A549 (cell line): ENCODE measurements at regions not wholly inside any gene's neighbourhood (a gene's known extent, or its start where the extent isn't known, plus 50 kb on each side); places are given as distances from the start of the nearest gene placed in this dataset.

Source experiments
- CBX8 ChIP-seq: fragments of 200-600 bp; sonication (generic); IDR thresholded peaks from 2 replicates; pipeline ENCODE4 v1.6.1; 2016
- CHD4 ChIP-seq: fragments of 200-600 bp; sonication (generic); IDR thresholded peaks from 2 replicates; pipeline ENCODE4 v1.6.1; 2016; ENCODE audit warnings: antibody characterized with exemption, mild to moderate bottlenecking, borderline replicate concordance
- EHF ChIP-seq: fragments of 250-450 bp; sonication (Bioruptor Pico); IDR thresholded peaks from 2 replicates; pipeline ENCODE4 v1.5.0; 2020; ENCODE audit warnings: mild to moderate bottlenecking
- EP300 ChIP-seq, 2 experiments: fragments of >200 bp; sonication (Bioruptor Twin); formaldehyde crosslinking; IDR thresholded peaks; 2 replicates in 1 of 2; 3 replicates in 1 of 2; pipeline ENCODE4 v1.6.1; 2016 to 2017
- JUN ChIP-seq, 2 experiments: fragments of >200 bp; sonication (Bioruptor Twin); formaldehyde crosslinking; IDR thresholded peaks; 2 replicates in 1 of 2; 3 replicates in 1 of 2; pipeline ENCODE4 v1.6.1; 2016 to 2017
- MAZ ChIP-seq: fragments of 150-350 bp; IDR thresholded peaks from 2 replicates; pipeline ENCODE4 v1.6.1; 2014; ENCODE audit warnings: antibody characterized with exemption, low read depth, low read length, borderline replicate concordance
- NFE2L2 ChIP-seq: fragments of 150-350 bp; conservative IDR thresholded peaks from 2 replicates; pipeline ENCODE4 v1.6.1; 2014; ENCODE audit warnings: low read length
- POLR2A ChIP-seq: IDR thresholded peaks from 2 replicates; pipeline ENCODE4 v1.6.1; 2012; ENCODE audit warnings: mild to moderate bottlenecking, low read length
- RAD21 ChIP-seq, 2 experiments: fragments of >200 bp in 1 of 2; sonication (Bioruptor Twin) in 1 of 2; formaldehyde crosslinking in 1 of 2; IDR thresholded peaks in 1 of 2; conservative IDR thresholded peaks in 1 of 2; 2 replicates in 1 of 2; 3 replicates in 1 of 2; pipeline ENCODE4 v1.6.1; 2012 to 2018; ENCODE audit warnings: inconsistent platforms in 1 of 2
- RCOR1 ChIP-seq: fragments of 150-350 bp; IDR thresholded peaks from 2 replicates; pipeline ENCODE4 v1.6.1; 2014; ENCODE audit warnings: antibody characterized with exemption, low read length, low read depth
- REST ChIP-seq: fragments of 200-600 bp; sonication (generic); IDR thresholded peaks from 2 replicates; pipeline ENCODE4 v1.6.1; 2016; ENCODE audit warnings: antibody characterized with exemption, mild to moderate bottlenecking, moderate library complexity
- SMC3 ChIP-seq: fragments of >200 bp; sonication (Bioruptor Twin); formaldehyde crosslinking; IDR thresholded peaks from 3 replicates; pipeline ENCODE4 v1.6.1; 2018; ENCODE audit warnings: inconsistent platforms
- TF ChIP-seq, protein P1 (sequence below): fragments of >200 bp; sonication (Bioruptor Twin); formaldehyde crosslinking; IDR thresholded peaks from 3 replicates; pipeline ENCODE4 v1.5.1; 2016
- TF ChIP-seq, protein P2 (sequence below): fragments of 150-350 bp; IDR thresholded peaks from 2 replicates; pipeline ENCODE4 v1.6.1; 2014; ENCODE audit warnings: low read depth, mild to moderate bottlenecking, low read length

GRCh38 chr1:65650682-65651081 lies 142.0 kb upstream of the PDE4B start:
- TF ChIP-seq, protein P1, sequence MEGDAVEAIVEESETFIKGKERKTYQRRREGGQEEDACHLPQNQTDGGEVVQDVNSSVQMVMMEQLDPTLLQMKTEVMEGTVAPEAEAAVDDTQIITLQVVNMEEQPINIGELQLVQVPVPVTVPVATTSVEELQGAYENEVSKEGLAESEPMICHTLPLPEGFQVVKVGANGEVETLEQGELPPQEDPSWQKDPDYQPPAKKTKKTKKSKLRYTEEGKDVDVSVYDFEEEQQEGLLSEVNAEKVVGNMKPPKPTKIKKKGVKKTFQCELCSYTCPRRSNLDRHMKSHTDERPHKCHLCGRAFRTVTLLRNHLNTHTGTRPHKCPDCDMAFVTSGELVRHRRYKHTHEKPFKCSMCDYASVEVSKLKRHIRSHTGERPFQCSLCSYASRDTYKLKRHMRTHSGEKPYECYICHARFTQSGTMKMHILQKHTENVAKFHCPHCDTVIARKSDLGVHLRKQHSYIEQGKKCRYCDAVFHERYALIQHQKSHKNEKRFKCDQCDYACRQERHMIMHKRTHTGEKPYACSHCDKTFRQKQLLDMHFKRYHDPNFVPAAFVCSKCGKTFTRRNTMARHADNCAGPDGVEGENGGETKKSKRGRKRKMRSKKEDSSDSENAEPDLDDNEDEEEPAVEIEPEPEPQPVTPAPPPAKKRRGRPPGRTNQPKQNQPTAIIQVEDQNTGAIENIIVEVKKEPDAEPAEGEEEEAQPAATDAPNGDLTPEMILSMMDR: no peak
- TF ChIP-seq CBX8 (no peak), POLR2A (no peak), REST (no peak), EP300 (IDR thresholded peaks at IDR 0.05) (no peak), MAZ (no peak), EHF (no peak), JUN (IDR thresholded peaks at IDR 0.05) (no peak), SMC3 (no peak), NFE2L2 (no peak), CHD4 (no peak), RAD21 (conservative IDR thresholded peaks at IDR 0.05 in 1 of 2, IDR thresholded peaks at IDR 0.05 in 1 of 2) (no peak), RCOR1 (no peak)
- TF ChIP-seq, protein P2, sequence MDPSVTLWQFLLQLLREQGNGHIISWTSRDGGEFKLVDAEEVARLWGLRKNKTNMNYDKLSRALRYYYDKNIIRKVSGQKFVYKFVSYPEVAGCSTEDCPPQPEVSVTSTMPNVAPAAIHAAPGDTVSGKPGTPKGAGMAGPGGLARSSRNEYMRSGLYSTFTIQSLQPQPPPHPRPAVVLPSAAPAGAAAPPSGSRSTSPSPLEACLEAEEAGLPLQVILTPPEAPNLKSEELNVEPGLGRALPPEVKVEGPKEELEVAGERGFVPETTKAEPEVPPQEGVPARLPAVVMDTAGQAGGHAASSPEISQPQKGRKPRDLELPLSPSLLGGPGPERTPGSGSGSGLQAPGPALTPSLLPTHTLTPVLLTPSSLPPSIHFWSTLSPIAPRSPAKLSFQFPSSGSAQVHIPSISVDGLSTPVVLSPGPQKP: no peak
